CD4-positive, alpha-beta T cell treated with Interleukin-6 at 100 ng/mL for 8 hours (primary cell): ENCODE measurements at regions not wholly inside any gene's neighbourhood (a gene's known extent, or its start where the extent isn't known, plus 50 kb on each side); places are given as distances from the start of the nearest gene placed in this dataset.

Experiments used
- DNase-seq: peaks from one replicate; pipeline ENCODE4 v3.0.0-alpha.2; 2020; ENCODE audit warnings: mixed read lengths, low spot score

- DNase-seq = no peak
Measured at GRCh38 chr18:45169610-45170009, 445.7 kb upstream of the SLC14A2 start.

DNA sequence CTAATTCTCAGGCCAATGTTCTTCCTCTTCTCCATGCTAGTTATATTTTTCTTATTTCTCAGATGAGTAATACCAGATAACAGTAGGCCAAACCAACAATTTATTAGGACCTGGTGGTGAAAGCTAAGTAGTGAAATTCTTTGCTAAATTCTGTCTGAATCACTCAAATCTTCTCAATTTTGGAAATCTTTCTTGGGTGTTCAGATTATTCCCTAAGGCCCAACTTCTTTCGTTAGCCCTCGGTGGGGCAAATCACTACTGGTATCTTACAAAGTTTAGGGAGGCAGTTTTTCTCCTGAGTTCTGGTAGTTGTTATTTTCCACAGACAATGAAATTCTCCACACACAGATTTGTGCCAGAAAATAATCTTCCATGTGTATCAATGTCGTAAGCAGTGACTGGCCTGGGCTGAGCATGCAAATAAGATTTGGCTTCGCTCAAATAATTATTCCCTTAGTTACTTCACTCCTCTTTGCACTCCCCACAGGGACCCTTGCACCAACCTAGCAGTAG, 443.5 kb upstream of the SLC14A2 start:
- DNase-seq = no peak

DNA sequence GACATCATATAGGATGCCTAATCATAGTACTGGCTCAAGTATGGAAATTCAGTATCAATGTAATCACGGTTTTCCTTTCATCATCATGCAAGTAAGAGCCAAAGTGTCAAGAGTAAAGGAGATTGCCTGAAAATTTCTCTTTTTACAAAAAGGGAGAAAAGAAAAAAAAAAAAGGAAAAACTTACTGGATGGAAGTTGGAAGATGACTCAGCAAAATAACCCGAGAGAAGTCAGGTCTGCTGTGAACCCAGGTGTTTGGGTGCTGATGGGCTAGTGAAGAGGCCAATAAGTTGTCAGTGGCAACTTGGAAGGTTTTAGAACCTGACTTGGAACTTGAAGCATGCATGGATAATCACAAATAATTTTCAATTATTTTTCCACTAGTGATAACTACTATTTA, 441.9 kb upstream of the SLC14A2 start:
- DNase-seq = no peak

GRCh38 chr18:45173799-45174519, 441.3 kb upstream of the SLC14A2 start:
- DNase-seq = no peak

GRCh38 chr18:45174629-45175136, 440.6 kb upstream of the SLC14A2 start:
- DNase-seq = no peak

GRCh38 chr18:45175511-45175910, 439.8 kb upstream of the SLC14A2 start:
- DNase-seq = no peak

GRCh38 chr18:45186832-45187231, 428.4 kb upstream of the SLC14A2 start:
- DNase-seq = no peak

DNA sequence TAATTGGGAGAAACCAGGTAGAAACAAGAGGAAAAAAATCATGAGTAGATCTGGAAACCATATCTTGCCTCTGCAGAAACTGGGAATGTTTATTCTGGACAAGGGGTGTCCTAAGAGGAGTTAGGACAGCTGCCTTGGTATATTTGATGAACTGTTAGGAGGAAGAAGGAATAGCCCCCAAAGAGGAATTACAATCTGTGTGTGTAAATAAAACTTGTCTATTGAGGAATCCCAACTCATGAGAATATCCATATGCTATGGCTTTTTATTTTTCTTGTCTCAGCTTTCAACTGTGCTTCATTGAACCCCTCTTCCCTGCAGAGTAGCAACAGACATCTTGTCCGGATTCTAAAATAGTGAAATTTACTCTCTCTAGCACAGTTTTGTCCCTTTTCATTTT, 423.5 kb upstream of the SLC14A2 start:
- no peak for DNase-seq

DNA sequence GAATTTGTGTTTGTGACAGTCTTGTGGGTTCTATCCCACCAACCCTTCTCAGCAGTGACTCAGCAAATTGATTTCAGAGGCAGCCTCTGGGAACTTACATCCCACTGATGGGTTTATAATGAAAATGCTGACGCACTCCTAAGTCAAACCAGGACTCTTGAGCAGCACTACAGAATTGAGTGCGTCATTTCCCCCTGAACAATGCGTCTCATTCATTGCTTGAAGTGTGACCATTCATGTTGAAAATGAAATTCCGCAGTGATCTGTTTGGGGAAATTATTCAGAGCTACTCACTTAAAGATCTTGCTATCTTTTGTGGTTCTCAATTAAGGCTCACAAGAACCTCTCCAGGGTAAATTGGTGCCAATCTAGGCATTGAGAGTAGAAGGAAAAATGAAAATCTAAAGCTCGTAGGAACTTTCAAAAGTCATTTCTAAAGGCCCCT, 417.7 kb upstream of the SLC14A2 start:
- DNase-seq = no peak

- DNase-seq = no peak
Measured at GRCh38 chr18:45198526-45198925, 416.8 kb upstream of the SLC14A2 start.

DNA sequence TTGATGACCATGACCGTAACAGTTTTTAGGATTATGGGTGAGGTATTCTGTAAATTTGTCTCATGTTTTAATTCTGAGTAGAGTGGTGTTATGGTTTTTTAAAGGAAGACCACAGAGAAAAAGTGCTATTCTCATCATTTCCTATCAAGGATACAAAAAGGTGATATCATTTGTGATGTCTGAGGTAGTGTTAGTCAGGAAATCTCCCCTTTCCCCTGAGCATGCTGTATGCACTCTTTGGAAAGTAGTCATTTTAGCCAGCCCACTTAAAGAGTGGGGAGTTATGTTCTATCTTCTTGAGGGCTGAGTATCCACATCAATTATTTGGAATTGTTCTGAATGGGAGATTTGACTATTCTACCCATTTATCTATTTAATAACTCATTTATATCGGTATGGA, 414.2 kb upstream of the SLC14A2 start:
- no peak for DNase-seq

- no peak for DNase-seq
Measured at GRCh38 chr18:45201489-45201888, 413.8 kb upstream of the SLC14A2 start.

- DNase-seq = no peak
Measured at GRCh38 chr18:45202061-45202460, 413.2 kb upstream of the SLC14A2 start.

DNA sequence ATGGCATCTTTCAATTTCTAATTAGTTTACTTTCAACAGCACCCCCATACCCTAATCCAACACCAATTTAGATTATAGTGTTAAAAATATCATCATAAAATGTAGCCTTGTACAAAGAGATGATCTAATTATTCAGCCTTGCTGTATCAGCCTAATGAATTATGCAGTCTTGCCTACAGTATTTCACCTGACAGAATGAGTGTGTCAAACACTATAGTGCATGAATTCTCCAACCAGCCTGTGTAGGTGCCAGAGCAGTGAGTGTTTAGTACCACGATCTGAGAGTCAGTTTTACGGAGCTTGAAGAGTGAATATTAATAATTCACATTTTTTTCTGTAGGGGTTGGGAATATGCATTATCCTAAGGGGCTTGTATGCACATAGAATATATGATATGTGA, 411.6 kb upstream of the SLC14A2 start:
- DNase-seq = no peak

DNA sequence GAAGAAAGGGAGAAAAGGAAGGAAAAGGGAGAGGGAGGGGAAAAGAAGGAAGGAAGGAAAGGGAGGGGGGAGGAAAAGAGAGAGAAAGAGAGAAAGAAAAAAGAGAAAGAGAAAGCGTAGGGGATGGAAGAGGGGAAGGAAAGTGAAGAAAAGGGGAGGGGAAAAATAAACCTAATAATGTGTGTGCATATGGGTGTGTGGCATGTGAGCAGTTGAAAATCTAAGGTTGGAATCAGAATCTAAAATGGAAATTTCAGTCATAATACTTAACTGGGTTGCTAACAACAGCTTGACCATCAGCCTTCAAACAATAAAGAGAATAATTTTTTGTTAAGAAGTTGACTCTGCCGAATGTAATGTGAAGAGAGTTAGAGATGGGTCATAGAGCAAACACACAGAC, 407.9 kb upstream of the SLC14A2 start:
- DNase-seq = no peak

- DNase-seq = no peak
Measured at GRCh38 chr18:45208164-45208563, 407.1 kb upstream of the SLC14A2 start.

- peak; percentile 47 for DNase-seq
Measured at GRCh38 chr18:45212181-45213039, 402.9 kb upstream of the SLC14A2 start.

DNA sequence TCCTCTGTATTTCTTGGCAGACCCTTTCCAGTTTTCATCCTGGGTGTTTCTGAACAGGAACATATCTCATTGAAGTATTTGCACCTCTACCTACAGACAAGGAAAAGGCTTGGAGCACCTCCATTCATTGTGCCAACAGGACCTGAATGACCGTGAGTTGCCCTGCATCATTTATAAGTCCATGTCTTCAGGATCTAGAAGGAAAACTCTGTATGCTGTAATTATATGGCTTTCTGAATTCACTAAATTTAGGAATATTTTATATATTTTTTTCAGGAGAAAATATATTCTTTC, 402.3 kb upstream of the SLC14A2 start:
- no peak for DNase-seq

DNA sequence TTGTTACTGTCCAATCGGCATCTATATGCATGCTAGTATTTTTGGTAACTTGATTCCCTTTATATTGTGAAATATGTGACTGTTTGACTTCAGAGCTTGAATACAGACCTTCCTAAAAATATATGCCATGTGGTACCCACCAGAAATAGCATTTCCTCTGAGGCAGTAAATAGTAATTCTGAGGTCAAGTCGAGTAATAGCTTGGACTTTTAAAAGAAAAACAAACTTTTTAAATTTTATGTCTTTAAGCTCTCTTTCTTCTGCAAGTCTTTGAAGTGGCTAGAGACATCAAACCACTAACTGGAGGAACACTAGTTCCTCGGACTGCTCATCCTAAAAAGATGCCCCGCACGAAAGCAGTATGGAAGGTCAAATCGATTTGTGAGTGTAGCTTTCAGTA, 396.8 kb upstream of the SLC14A2 start:
- no peak for DNase-seq

DNA sequence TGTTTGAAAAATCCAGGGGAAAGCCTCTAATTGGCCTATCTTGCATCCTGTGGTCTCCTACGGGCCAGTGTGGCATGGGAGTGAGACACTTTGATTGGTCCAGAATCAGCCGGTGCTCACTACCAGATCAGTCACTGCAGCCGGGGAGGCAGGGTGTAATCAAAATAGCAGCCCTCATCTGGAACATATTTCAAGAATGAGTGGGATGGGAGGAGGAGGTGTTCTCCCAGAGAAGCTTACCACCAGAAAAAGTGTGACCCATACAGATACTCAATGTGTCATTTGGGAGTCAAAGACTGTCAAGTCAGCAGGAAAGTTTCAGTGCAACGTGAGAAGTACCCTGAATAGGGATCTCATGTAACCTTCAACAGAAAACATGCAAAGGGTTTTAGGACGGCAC, 393.9 kb upstream of the SLC14A2 start:
- DNase-seq = no peak

DNA sequence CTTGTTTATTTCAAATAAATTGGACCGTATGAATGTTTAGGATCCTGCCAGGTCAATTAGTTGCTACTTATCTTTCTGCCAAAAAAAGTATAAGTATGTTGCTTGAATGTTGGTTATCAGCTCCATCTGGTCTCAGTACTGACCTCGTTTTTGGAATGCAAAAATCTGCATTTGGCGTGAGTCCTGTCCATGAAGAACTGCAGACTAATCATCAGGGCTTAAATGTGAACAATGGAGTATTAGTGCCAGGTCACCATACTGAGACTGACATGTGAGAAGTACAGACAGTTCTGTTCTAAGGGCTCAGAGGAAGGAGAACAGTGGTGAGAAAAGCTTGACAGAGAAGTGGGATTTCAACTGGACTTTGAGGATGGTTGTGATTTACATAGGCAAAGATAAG, 393.1 kb upstream of the SLC14A2 start:
- DNase-seq = no peak

- no peak for DNase-seq
Measured at GRCh38 chr18:45227001-45227742, 388.1 kb upstream of the SLC14A2 start.
